ENCODE measurements at regions not wholly inside any gene's neighbourhood (a gene's known extent, or its start where the extent isn't known, plus 50 kb on each side); places are given as distances from the start of the nearest gene placed in this dataset.

GRCh38 chr6:104118274-104118673 is 741.4 kb downstream of the HACE1 start:
- DNase-seq (ENCODE audit: low spot score), result no peak

GRCh38 chr6:104109806-104110205 is 749.9 kb downstream of the HACE1 start:
- DNase-seq (ENCODE audit: low spot score), result no peak

GRCh38 chr6:104108634-104109033 is 751.1 kb downstream of the HACE1 start:
- no peak for DNase-seq (ENCODE audit: low spot score)

GRCh38 chr6:104095661-104096416 is 763.9 kb downstream of the HACE1 start:
- no peak for DNase-seq (ENCODE audit: low spot score)

GRCh38 chr6:104087765-104088164 is 772.0 kb downstream of the HACE1 start:
- DNase-seq (ENCODE audit: low spot score), result no peak

- DNase-seq (ENCODE audit: low spot score), result no peak
These were observed 791.4 kb downstream of the HACE1 start for GRCh38 chr6:104068281-104068680.

GRCh38 chr6:104064876-104065275 is 794.8 kb downstream of the HACE1 start:
- DNase-seq (ENCODE audit: low spot score), result no peak

GRCh38 chr6:104050455-104050854 is 809.3 kb downstream of the HACE1 start:
- DNase-seq (ENCODE audit: low spot score), result no peak

GRCh38 chr6:104046426-104046825 is 813.3 kb downstream of the HACE1 start:
- no peak for DNase-seq (ENCODE audit: low spot score)

- DNase-seq (ENCODE audit: low spot score), result no peak
These were observed 828.4 kb downstream of the HACE1 start for GRCh38 chr6:104031346-104031745.

GRCh38 chr6:104022126-104022525 is 837.6 kb downstream of the HACE1 start:
- DNase-seq (ENCODE audit: low spot score), result no peak

- DNase-seq (ENCODE audit: low spot score), result no peak
These were observed 840.5 kb downstream of the HACE1 start for GRCh38 chr6:104019075-104019753.

GRCh38 chr6:104017410-104018381 is 842.0 kb downstream of the HACE1 start:
- no peak for DNase-seq (ENCODE audit: low spot score)

GRCh38 chr6:104014163-104014959 is 845.4 kb downstream of the HACE1 start:
- DNase-seq (ENCODE audit: low spot score), result no peak

GRCh38 chr6:104013312-104013971 is 846.3 kb downstream of the HACE1 start:
- DNase-seq (ENCODE audit: low spot score), result no peak

GRCh38 chr6:104010897-104011296 is 848.8 kb downstream of the HACE1 start:
- DNase-seq (ENCODE audit: low spot score), result no peak

GRCh38 chr6:104003803-104004516 is 855.8 kb downstream of the HACE1 start:
- DNase-seq (ENCODE audit: low spot score), result no peak

- DNase-seq (ENCODE audit: low spot score), result no peak
These were observed 864.1 kb downstream of the HACE1 start for GRCh38 chr6:103995571-103995970.

- DNase-seq (ENCODE audit: low spot score), result no peak
These were observed 875.9 kb downstream of the HACE1 start for GRCh38 chr6:103983860-103984259.

GRCh38 chr6:103983011-103983410 is 876.7 kb downstream of the HACE1 start:
- no peak for DNase-seq (ENCODE audit: low spot score)
